LNCaP clone FGC (cell line): ENCODE measurements at regions not wholly inside any gene's neighbourhood (a gene's known extent, or its start where the extent isn't known, plus 50 kb on each side); places are given as distances from the start of the nearest gene placed in this dataset.

ENCODE experiments used
- DNase-seq: peaks from one replicate; pipeline ENCODE4 v3.0.0-alpha.2; 2011; ENCODE audit warnings: low read depth
- H3K4me3 ChIP-seq: 2 replicates; pipeline ENCODE4 v1.5.1; 2011; ENCODE audit warnings: mild to moderate bottlenecking, low read depth, low read length, control low read depth
- CTCF ChIP-seq: IDR thresholded peaks from 2 replicates; pipeline ENCODE4 v1.5.1; 2012; ENCODE audit warnings: mild to moderate bottlenecking; ENCODE audit not compliant: control insufficient read depth, insufficient read depth; ENCODE audit errors: extremely low read depth

GRCh38 chr10:52879091-52879807, 106.7 kb upstream of the MBL2 start:
- H3K4me3 ChIP-seq = no peak overlapping the region
- TF ChIP-seq CTCF = no peak
- no peak for DNase-seq

GRCh38 chr10:52877451-52877850, 104.9 kb upstream of the MBL2 start:
- H3K4me3 ChIP-seq = no peak overlapping the region
- no peak for TF ChIP-seq CTCF
- DNase-seq = peak; percentile 43

DNA sequence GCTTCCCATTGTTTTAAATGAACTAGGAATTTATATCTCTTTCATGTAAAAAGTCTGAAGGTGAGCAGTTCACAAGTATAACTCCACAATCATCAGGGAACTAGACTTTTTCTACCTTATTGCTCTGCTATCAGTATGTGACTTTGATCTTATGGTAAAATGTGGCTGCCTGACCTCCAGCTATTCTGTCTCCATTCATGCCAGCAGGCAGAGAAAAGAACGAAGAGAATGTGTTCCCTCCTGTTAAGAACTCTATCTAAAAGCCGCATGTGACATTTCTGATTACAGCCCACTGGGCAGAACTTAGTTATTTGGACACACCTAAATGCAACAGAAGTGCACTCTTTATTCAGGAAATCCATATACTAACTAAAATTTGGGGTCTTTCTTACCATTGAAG, 102.8 kb upstream of the MBL2 start:
- no peak for DNase-seq
- TF ChIP-seq CTCF = no peak

DNA sequence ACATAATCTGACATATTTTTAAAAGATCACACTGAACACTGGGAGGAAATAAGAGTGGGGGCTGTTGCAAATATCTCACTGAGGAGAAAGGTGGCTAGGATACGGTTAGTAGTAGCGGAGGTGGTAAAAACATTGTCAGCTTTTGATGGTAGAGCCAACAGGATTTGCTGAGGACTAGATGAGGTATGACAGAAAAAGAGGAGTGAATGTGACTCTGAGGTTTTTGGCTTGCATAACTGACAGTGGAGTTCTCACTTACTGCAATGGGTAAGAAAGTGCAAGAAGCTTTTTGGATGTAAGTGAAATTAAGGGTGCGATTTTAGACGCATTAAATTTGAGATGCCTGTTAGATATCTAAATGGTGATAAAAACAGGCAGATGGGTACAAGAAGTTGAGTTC, 102.0 kb upstream of the MBL2 start:
- no peak for DNase-seq
- TF ChIP-seq CTCF = no peak
- H3K4me3 ChIP-seq = no peak overlapping the region

More for the DNA sequence above, 102.8 kb upstream of the MBL2 start:
- H3K4me3 ChIP-seq = no peak overlapping the region

- no peak for TF ChIP-seq CTCF
- no peak overlapping the region for H3K4me3 ChIP-seq
- no peak for DNase-seq
Measured at GRCh38 chr10:52871191-52871843, 98.7 kb upstream of the MBL2 start.

DNA sequence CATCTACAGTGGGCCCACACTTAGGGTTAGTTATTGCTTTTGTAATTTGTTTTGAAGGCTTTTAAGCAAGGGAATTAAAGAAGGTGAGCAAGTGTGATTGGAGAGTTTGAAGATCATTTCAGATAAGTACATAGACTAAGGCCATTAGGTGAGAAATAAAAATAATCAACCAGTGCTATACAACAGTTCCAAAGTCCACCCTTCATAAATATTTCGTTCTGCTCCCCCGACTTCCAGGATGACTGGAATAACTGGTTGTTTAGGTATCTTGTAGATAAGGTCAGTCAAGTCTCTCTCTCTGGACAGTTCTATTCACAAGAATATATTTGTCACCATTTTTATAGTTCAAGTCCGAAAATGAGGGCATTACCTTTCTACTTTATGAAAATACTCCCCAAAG, 98.0 kb upstream of the MBL2 start:
- DNase-seq = no peak
- TF ChIP-seq CTCF = no peak
- H3K4me3 ChIP-seq = no peak overlapping the region
